KMS-11 (cell line): ENCODE measurements at regions not wholly inside any gene's neighbourhood (a gene's known extent, or its start where the extent isn't known, plus 50 kb on each side); places are given as distances from the start of the nearest gene placed in this dataset.

ENCODE experiments used
- H2AFZ ChIP-seq: fragments of 200-600 bp; sonication (generic); 2 replicates; pipeline ENCODE4 v1.6.1; 2016; ENCODE audit warnings: antibody characterized with exemption, mixed run types, low read depth
- H3K27ac ChIP-seq: fragments of 200-600 bp; sonication (generic); 2 replicates; pipeline ENCODE4 v1.6.1; 2016; ENCODE audit warnings: mild to moderate bottlenecking, mixed run types
- H3K27me3 ChIP-seq: fragments of 200-600 bp; sonication (generic); 2 replicates; pipeline ENCODE4 v1.6.1; 2017; ENCODE audit warnings: mild to moderate bottlenecking, low read depth, mixed run types, moderate library complexity; ENCODE audit not compliant: insufficient read depth
- H3K36me3 ChIP-seq: fragments of 200-600 bp; sonication (generic); 2 replicates; pipeline ENCODE4 v1.6.1; 2017; ENCODE audit warnings: mild to moderate bottlenecking, mixed run types; ENCODE audit not compliant: insufficient read depth
- H3K4me1 ChIP-seq: fragments of 200-600 bp; sonication (generic); 2 replicates; pipeline ENCODE4 v1.6.1; 2016; ENCODE audit warnings: mild to moderate bottlenecking, low read depth, mixed run types; ENCODE audit not compliant: poor library complexity, severe bottlenecking
- H3K4me2 ChIP-seq: fragments of 200-600 bp; sonication (generic); 2 replicates; pipeline ENCODE4 v1.7.0; 2016; ENCODE audit warnings: mild to moderate bottlenecking, mixed run types
- H3K4me3 ChIP-seq: fragments of 200-600 bp; sonication (generic); IDR thresholded peaks from 2 replicates; pipeline ENCODE4 v1.6.1; 2017; ENCODE audit warnings: low read depth, low read length, mixed read lengths; ENCODE audit not compliant: insufficient read depth
- H3K79me2 ChIP-seq: fragments of 200-600 bp; sonication (generic); 2 replicates; pipeline ENCODE4 v1.6.1; 2016; ENCODE audit warnings: low read depth, mixed run types; ENCODE audit not compliant: insufficient read depth
- H3K9ac ChIP-seq: fragments of 200-600 bp; sonication (generic); 2 replicates; pipeline ENCODE4 v1.6.1; 2016; ENCODE audit warnings: mild to moderate bottlenecking, mixed run types
- H4K20me1 ChIP-seq: fragments of 200-600 bp; sonication (generic); 2 replicates; pipeline ENCODE4 v1.6.1; 2016; ENCODE audit warnings: mild to moderate bottlenecking, mixed run types; ENCODE audit not compliant: insufficient read depth
- TF ChIP-seq, protein P1 (sequence below): fragments of 200-600 bp; sonication (generic); conservative IDR thresholded peaks from 2 replicates; pipeline ENCODE4 v1.6.1; 2017; ENCODE audit warnings: low read depth, mild to moderate bottlenecking, antibody characterized with exemption, low read length, moderate library complexity, mixed read lengths

- Histone ChIP-seq H3K4me3 (no peak overlapping the region), H4K20me1 (no peaks in the 10 kb centered on the region)
Measured at GRCh38 chr1:105533996-105534395, 1522.5 kb upstream of the PRMT6 start.

DNA sequence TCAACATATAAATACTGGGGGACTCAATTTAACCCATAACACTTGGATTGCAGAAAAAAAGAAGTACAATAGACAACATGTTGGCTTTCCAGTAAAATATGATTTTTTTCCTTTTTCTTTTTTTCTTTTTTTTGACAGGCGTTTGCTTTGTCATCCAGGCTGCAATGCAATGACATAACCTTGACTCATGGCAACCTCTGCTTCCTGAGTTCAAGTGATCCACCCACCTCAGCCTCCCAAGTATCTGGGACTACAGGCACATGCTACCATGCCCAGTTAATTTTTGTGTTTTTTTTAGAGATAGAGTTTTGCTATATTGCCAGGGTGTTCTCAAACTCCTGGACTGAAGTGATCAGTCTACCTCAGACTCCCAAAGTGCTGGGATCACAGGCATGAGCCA lies 1512.0 kb upstream of the PRMT6 start:
- H3K79me2 ChIP-seq: no peaks in the 10 kb centered on the region
- no peaks in the 10 kb centered on the region for H3K36me3 ChIP-seq
- no peaks in the 10 kb centered on the region for H3K27me3 ChIP-seq
- H3K9ac ChIP-seq: no peak overlapping the region
- no peak overlapping the region for H3K4me2 ChIP-seq
- H3K27ac ChIP-seq: no peak overlapping the region
- H4K20me1 ChIP-seq: no peaks in the 10 kb centered on the region
- H2AFZ ChIP-seq: no peak overlapping the region
- no peak overlapping the region for H3K4me3 ChIP-seq
- H3K4me1 ChIP-seq: no peaks in the 10 kb centered on the region
- TF ChIP-seq, protein P1, sequence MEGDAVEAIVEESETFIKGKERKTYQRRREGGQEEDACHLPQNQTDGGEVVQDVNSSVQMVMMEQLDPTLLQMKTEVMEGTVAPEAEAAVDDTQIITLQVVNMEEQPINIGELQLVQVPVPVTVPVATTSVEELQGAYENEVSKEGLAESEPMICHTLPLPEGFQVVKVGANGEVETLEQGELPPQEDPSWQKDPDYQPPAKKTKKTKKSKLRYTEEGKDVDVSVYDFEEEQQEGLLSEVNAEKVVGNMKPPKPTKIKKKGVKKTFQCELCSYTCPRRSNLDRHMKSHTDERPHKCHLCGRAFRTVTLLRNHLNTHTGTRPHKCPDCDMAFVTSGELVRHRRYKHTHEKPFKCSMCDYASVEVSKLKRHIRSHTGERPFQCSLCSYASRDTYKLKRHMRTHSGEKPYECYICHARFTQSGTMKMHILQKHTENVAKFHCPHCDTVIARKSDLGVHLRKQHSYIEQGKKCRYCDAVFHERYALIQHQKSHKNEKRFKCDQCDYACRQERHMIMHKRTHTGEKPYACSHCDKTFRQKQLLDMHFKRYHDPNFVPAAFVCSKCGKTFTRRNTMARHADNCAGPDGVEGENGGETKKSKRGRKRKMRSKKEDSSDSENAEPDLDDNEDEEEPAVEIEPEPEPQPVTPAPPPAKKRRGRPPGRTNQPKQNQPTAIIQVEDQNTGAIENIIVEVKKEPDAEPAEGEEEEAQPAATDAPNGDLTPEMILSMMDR: no peak

More at GRCh38 chr1:105533996-105534395, 1522.5 kb upstream of the PRMT6 start:
- Histone ChIP-seq H3K27ac (no peak overlapping the region), H3K36me3 (no peaks in the 10 kb centered on the region), H2AFZ (no peak overlapping the region), H3K4me2 (no peak overlapping the region), H3K4me1 (no peaks in the 10 kb centered on the region), H3K79me2 (no peaks in the 10 kb centered on the region), H3K27me3 (no peaks in the 10 kb centered on the region), H3K9ac (no peak overlapping the region)
- TF ChIP-seq, protein P1: no peak

DNA sequence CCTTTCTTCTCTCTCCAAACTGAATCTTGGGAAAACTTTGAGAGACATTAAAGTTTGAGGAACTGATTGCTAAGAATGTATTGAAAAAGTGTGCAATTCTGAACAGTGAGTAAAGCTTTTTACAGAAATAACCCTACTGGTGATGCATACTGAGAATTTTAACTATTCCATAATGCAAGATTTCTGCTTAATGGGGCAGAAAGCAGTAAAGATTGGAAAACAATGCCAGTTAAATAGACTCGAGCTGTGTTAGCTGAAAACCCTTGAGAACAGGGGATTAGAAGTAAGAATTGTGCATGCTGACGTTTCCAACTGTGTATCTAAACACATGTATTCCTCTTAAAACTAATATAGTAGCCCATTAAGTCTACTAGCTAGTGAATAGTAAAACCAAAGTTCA lies 1500.2 kb upstream of the PRMT6 start:
- H2AFZ ChIP-seq: no peak overlapping the region
- TF ChIP-seq, protein P1: no peak

GRCh38 chr1:105558023-105558422 lies 1498.5 kb upstream of the PRMT6 start:
- TF ChIP-seq, protein P1: no peak
- Histone ChIP-seq H3K79me2 (no peaks in the 10 kb centered on the region), H3K4me3 (no peak overlapping the region), H3K36me3 (no peaks in the 10 kb centered on the region), H3K27ac (no peak overlapping the region), H4K20me1 (no peaks in the 10 kb centered on the region), H2AFZ (no peak overlapping the region), H3K9ac (no peak overlapping the region), H3K27me3 (no peaks in the 10 kb centered on the region), H3K4me1 (no peaks in the 10 kb centered on the region), H3K4me2 (no peak overlapping the region)

More for the DNA sequence above, 1500.2 kb upstream of the PRMT6 start:
- Histone ChIP-seq H3K27me3 (no peaks in the 10 kb centered on the region), H4K20me1 (no peaks in the 10 kb centered on the region), H3K4me3 (no peak overlapping the region), H3K4me1 (no peaks in the 10 kb centered on the region), H3K4me2 (no peak overlapping the region), H3K27ac (no peak overlapping the region), H3K79me2 (no peaks in the 10 kb centered on the region), H3K9ac (no peak overlapping the region), H3K36me3 (no peaks in the 10 kb centered on the region)

DNA sequence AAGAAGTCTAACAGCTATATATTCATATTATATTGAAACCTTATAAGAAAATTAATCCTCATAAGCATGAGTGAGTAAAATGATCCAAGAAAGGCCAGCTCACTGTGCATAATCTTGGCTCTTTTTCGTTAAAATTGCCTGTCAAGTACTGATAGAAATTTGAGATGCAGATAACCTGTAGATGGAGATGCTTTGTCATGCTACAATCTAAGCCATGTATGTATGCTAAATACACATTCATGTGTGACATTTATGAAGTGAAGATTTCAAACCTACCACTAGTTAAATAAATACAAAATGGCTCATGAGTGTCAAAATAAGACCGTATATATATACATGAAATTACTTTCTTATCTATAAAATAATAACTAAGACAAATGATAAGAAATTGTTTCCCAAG lies 1491.5 kb upstream of the PRMT6 start:
- no peaks in the 10 kb centered on the region for H3K27me3 ChIP-seq
- no peaks in the 10 kb centered on the region for H3K4me1 ChIP-seq
- H3K4me2 ChIP-seq: no peak overlapping the region
- TF ChIP-seq, protein P1: no peak
- no peak overlapping the region for H3K4me3 ChIP-seq
- no peaks in the 10 kb centered on the region for H3K79me2 ChIP-seq
- H4K20me1 ChIP-seq: no peaks in the 10 kb centered on the region
- H2AFZ ChIP-seq: no peak overlapping the region
- H3K9ac ChIP-seq: no peak overlapping the region
- H3K27ac ChIP-seq: no peak overlapping the region
- no peaks in the 10 kb centered on the region for H3K36me3 ChIP-seq
